Osteocyte (in vitro differentiated cells): ENCODE measurements at regions not wholly inside any gene's neighbourhood (a gene's known extent, or its start where the extent isn't known, plus 50 kb on each side); places are given as distances from the start of the nearest gene placed in this dataset.
A peak's percentile ranks its signal among the peaks of the same experiment; 100 is the strongest.

Source experiments
- DNase-seq: peaks from one replicate; pipeline ENCODE4 v3.0.0; 2021; ENCODE audit warnings: mixed read lengths; ENCODE audit not compliant: unreplicated experiment; ENCODE audit errors: extremely low spot score
- H3K27ac Mint-ChIP-seq: one replicate; pipeline ENCODE4 v1.8.0; 2021; ENCODE audit warnings: mild to moderate bottlenecking, mixed read lengths; ENCODE audit not compliant: unreplicated experiment
- H3K27me3 Mint-ChIP-seq: one replicate; pipeline ENCODE4 v1.8.0; 2021; ENCODE audit warnings: mixed read lengths; ENCODE audit not compliant: unreplicated experiment
- H3K36me3 Mint-ChIP-seq: one replicate; pipeline ENCODE4 v1.8.0; 2021; ENCODE audit warnings: mixed read lengths; ENCODE audit not compliant: unreplicated experiment
- H3K4me1 Mint-ChIP-seq: one replicate; pipeline ENCODE4 v1.8.0; 2021; ENCODE audit warnings: mixed read lengths; ENCODE audit not compliant: unreplicated experiment
- H3K4me3 Mint-ChIP-seq: one replicate; pipeline ENCODE4 v1.8.0; 2021; ENCODE audit warnings: mild to moderate bottlenecking, moderate library complexity, mixed read lengths; ENCODE audit not compliant: unreplicated experiment
- H3K9me3 Mint-ChIP-seq: one replicate; pipeline ENCODE4 v1.8.0; 2021; ENCODE audit warnings: mixed read lengths; ENCODE audit not compliant: unreplicated experiment
- TF ChIP-seq, protein P1 (sequence below): fragments of 200-600 bp; sonication (generic); IDR thresholded peaks from 2 replicates; pipeline ENCODE4 v1.5.0; 2021; ENCODE audit warnings: antibody characterized with exemption, mild to moderate bottlenecking, moderate library complexity

DNA sequence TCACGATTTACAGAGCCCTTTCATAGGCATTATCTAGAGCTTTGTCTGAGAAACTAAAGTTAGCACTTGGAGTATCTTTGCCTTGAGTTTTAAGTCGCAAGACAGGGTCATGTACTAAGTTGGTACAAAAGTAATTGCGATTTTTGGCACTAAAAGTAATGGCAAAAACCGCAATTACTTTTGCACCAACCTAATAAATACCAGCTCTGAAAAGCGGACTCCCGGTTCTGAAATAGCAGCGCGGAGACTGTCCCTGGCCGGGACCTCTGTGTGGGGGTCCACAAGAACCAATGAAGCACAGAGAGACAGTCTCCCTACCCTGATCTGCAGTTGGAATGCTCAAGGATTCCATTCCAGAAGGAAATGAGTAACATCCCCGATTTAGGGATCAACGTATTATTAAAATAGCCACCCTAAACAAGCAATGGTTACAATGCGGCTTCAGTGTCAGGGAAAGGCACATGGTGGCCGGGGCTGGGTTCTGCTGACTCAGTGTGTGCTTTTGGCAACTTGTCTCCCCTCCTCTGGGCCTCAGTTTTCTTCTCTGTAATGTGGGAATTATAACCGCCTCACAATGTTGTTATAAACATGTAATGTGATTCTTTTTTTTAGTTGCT is 150.3 kb upstream of the MCTP2 start:
- no peaks in the 10 kb centered on the region for H3K9me3 Mint-ChIP-seq
- DNase-seq = no peak
- no peaks in the 10 kb centered on the region for H3K36me3 Mint-ChIP-seq
- H3K4me1 Mint-ChIP-seq = peaks cover 71% of the 10 kb centered on the region
- H3K4me3 Mint-ChIP-seq = peak overlapping the region; percentile 36
- H3K27me3 Mint-ChIP-seq = no peaks in the 10 kb centered on the region
- TF ChIP-seq, protein P1, sequence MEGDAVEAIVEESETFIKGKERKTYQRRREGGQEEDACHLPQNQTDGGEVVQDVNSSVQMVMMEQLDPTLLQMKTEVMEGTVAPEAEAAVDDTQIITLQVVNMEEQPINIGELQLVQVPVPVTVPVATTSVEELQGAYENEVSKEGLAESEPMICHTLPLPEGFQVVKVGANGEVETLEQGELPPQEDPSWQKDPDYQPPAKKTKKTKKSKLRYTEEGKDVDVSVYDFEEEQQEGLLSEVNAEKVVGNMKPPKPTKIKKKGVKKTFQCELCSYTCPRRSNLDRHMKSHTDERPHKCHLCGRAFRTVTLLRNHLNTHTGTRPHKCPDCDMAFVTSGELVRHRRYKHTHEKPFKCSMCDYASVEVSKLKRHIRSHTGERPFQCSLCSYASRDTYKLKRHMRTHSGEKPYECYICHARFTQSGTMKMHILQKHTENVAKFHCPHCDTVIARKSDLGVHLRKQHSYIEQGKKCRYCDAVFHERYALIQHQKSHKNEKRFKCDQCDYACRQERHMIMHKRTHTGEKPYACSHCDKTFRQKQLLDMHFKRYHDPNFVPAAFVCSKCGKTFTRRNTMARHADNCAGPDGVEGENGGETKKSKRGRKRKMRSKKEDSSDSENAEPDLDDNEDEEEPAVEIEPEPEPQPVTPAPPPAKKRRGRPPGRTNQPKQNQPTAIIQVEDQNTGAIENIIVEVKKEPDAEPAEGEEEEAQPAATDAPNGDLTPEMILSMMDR = no peak
- peak overlapping the region; percentile 71 for H3K27ac Mint-ChIP-seq

DNA sequence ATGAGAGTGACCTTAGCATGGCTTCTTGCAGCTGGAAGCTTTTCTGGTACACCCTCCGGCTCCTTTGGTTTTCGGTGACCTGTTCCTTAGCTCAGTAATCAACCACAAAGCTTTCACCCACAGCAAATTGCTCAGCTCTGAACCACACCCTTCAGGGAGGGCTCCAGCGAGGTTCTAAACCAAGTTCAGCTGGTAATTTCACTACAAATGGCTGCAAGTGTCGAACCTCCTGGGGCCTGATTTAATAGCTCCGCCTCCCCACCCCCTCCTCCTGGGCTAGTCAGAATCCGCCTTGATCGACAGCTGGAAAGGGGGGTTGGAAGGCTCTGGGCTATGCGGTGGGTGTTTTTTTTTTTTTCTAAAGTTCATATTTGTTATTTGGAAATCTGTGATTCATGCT is 150.9 kb upstream of the MCTP2 start:
- Mint-ChIP-seq H3K4me1 (peaks cover 73% of the 10 kb centered on the region), H3K9me3 (no peaks in the 10 kb centered on the region), H3K27me3 (no peaks in the 10 kb centered on the region), H3K27ac (peak overlapping the region; percentile 71), H3K36me3 (no peaks in the 10 kb centered on the region), H3K4me3 (peak overlapping the region; percentile 36)
- DNase-seq = peak; percentile 90
- TF ChIP-seq, protein P1 = no peak

DNA sequence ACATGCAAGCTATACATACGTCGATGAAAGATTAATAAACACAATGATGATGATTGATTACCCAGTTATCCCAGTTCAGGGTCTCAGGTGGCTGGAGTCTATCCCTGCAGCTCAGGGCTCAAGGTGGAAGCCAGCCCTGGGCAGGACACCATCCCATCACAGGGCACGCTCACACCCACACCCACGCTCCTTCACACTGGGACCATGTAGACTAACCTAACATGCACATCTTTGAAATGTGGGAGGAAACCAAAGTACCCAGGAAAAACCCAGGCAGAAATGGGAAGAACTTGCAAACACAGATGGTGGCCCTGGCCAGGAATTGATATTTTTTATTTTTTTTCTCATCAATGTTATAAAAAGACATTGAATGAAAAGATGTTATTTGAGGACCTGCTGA is 151.4 kb upstream of the MCTP2 start:
- H3K4me1 Mint-ChIP-seq = peaks cover 76% of the 10 kb centered on the region
- TF ChIP-seq, protein P1 = no peak
- H3K36me3 Mint-ChIP-seq = no peaks in the 10 kb centered on the region
- H3K9me3 Mint-ChIP-seq = no peaks in the 10 kb centered on the region
- H3K4me3 Mint-ChIP-seq = no peak overlapping the region
- no peaks in the 10 kb centered on the region for H3K27me3 Mint-ChIP-seq
- DNase-seq = no peak
- H3K27ac Mint-ChIP-seq = peak overlapping the region; percentile 36

DNA sequence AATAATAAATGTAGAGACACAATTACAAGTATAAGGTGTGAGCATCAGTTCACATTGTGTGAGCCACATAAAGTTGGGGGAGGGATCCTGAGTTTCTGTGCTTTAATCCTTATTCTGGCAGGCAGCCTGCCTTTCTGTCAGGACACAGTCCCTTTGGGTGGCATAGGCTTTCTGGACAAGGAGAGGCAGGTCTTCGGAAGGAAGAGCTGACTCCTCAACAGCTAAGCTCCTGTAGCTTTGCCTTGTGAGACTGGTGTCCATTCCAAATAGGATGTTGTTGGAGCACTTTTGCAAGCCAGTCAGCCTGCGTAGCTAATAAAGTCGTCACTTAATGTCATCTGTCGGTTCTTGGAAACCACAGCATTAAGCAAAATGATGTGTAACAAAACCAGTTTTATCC is 151.9 kb upstream of the MCTP2 start:
- DNase-seq = no peak
- peaks cover 72% of the 10 kb centered on the region for H3K4me1 Mint-ChIP-seq
- no peaks in the 10 kb centered on the region for H3K36me3 Mint-ChIP-seq
- no peak overlapping the region for H3K27ac Mint-ChIP-seq
- no peak overlapping the region for H3K4me3 Mint-ChIP-seq
- TF ChIP-seq, protein P1 = no peak
- no peaks in the 10 kb centered on the region for H3K9me3 Mint-ChIP-seq
- H3K27me3 Mint-ChIP-seq = no peaks in the 10 kb centered on the region

DNA sequence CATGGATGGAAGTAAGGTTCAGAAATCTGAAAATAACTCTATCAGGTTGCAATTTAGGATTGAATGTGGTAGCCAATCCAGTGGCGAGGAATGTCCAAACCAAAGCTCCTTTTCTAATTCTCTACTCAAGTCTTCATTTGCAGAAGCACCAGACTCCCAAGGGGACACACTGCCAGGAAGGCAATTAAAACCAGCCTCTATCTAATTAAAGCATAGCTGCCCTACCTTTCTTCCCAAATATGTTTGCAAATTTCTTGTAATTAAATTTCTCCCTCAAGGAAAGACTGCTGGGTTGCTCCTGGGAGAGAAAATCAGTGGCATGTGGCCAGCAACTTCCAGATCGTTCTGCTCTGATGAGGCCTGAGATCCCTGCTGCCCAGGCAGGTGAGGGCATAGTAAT is 153.4 kb upstream of the MCTP2 start:
- TF ChIP-seq, protein P1 = no peak
- DNase-seq = no peak
- H3K27me3 Mint-ChIP-seq = no peaks in the 10 kb centered on the region
- H3K4me3 Mint-ChIP-seq = no peak overlapping the region
- H3K27ac Mint-ChIP-seq = no peak overlapping the region
- no peaks in the 10 kb centered on the region for H3K9me3 Mint-ChIP-seq
- H3K4me1 Mint-ChIP-seq = peaks cover 56% of the 10 kb centered on the region
- H3K36me3 Mint-ChIP-seq = no peaks in the 10 kb centered on the region
